DMS53 treated with DMSO at 0.1 percent for 48 hours (cell line): ENCODE measurements at regions not wholly inside any gene's neighbourhood (a gene's known extent, or its start where the extent isn't known, plus 50 kb on each side); places are given as distances from the start of the nearest gene placed in this dataset.

Experiments used
- DNase-seq: peaks from one replicate; lab custom pipeline; 2025; ENCODE audit not compliant: unreplicated experiment; lab: John Stamatoyannopoulos, UW

DNA sequence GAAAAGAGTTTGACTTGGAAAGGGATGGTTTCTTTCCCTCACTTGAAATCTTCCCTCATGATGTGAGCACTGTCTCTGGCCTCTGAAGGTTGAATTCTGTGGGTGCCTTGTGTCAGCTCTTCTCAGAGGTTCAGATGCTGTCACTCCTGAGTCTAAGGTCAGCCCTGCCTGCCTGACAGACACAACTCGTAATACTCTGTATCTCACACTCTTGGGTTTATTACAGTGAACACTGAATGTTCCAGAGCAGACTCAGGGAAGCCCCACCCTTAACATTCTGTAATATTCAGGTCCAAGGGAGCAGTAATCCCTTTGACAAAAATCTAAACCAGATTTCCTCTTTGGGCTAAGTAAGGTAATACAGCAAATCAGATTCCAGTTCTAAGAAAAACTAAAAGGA lies 837.8 kb downstream of the QKI start:
- no peak for DNase-seq

GRCh38 chr6:164247106-164247505 lies 832.6 kb downstream of the QKI start:
- DNase-seq = no peak

GRCh38 chr6:164246082-164246481 lies 831.6 kb downstream of the QKI start:
- DNase-seq = no peak

- no peak for DNase-seq
These were observed 829.4 kb downstream of the QKI start for GRCh38 chr6:164243949-164244348.

- DNase-seq = no peak
These were observed 828.6 kb downstream of the QKI start for GRCh38 chr6:164243012-164243610.

DNA sequence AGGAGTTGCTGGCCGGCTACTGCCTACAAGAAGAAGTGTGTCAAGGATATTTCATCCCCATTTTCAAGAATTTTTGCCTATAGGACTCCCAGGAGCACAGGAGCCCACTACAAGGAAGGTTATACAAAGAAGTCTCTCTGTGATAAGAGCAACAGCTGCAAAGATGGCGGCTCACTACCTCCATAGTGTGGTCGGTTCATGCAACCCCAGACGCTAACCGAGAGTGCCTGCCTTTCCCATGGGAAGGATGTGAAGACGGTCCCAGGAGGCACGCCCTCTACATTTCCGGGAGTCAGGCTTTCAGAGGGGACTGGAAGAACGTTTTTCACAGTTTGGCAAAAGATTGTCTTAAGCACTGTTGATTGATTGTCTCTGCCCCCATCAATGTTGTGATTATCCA lies 816.3 kb downstream of the QKI start:
- no peak for DNase-seq

GRCh38 chr6:164230259-164230658 lies 815.7 kb downstream of the QKI start:
- no peak for DNase-seq

- no peak for DNase-seq
These were observed 815.2 kb downstream of the QKI start for GRCh38 chr6:164229716-164230115.

GRCh38 chr6:164227952-164228522 lies 813.5 kb downstream of the QKI start:
- DNase-seq = no peak

- DNase-seq = no peak
These were observed 802.3 kb downstream of the QKI start for GRCh38 chr6:164216839-164217238.

- DNase-seq = no peak
These were observed 801.9 kb downstream of the QKI start for GRCh38 chr6:164216368-164216767.

GRCh38 chr6:164214066-164214465 lies 799.5 kb downstream of the QKI start:
- no peak for DNase-seq

DNA sequence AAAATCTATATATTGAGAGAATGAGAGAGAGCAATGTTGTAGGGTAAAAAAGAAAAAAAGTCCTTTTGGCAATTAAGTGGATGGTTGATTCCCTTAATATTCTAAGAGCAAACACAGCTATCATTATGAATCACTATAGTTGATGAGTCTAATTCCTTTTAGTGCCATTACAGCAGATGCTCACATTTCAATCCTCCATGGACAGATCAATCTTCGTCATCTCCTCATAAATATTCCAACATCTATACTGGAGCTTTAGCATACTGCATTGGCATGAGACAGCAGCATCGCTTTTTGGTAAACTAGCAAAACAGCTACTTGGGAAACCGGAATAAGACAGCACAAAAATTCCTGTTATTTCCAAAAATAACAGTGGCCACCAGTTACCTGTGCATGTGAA lies 796.7 kb downstream of the QKI start:
- DNase-seq = no peak

DNA sequence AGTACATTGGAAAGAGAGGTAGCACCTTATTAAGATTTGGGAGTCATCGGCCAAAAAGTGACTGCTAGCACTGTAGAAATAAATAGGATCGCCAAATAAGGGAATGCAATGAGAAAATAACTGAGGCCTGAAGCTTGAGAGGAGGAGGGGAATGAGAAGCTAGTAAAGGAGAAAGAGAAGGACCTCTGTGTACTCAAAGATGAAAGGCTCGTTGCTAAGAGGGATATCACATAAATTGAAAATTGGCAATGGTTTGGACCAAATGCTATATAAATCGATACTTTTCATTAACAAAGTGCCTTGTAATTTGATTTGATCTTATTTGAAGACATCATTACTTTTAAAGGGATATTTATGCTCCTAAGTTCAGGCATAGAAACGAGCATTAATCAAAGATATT lies 796.3 kb downstream of the QKI start:
- no peak for DNase-seq

DNA sequence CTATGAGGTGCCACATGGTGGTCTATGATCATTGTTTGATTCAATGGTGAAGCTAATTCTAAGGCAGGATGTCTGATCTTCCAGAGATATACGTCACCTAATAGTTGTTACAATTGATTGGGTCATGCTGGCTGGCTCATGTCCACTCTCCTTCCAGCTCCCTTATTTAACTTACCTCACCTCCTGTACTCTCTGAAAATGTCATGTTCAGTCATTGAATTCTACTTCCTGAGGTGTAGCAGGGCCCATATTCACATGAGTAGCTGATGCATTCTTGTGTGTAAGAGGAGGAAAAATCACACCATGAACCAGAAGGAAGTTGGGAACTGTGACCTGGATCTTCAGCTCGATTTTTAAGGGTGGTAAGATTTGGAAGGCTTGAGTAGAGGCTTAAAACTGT lies 795.8 kb downstream of the QKI start:
- no peak for DNase-seq

GRCh38 chr6:164208371-164208770 lies 793.9 kb downstream of the QKI start:
- DNase-seq = no peak

DNA sequence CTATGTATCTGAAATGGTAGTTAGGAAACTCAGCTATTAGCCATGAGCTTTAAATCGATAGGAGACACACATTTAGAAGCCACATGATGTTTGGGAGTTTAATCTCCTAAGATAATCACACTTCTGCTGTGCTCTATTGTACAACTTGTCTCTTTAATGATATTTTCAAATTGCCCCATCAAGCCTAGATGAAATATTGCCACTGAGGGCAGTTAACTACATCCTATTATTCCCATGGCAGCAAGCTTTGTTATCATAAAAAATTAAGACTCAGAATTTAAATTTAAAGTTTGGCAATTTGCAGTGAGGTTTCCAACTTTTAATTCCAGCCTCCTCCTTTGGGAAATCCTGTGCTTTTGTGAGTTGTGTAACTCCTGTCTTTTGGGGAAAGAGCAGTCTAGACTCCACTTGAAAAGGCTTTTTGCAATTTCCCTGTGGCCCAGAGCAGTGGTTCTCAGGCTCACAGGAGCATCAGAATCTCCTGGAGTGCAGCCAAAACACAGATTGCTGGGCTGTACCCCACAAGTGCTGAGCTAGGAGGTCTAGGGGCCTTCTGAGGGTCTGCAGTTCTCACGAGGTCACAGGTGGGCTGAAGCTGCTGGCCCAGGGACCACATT lies 792.4 kb downstream of the QKI start:
- DNase-seq = no peak

GRCh38 chr6:164200071-164200470 lies 785.6 kb downstream of the QKI start:
- no peak for DNase-seq

- no peak for DNase-seq
These were observed 781.4 kb downstream of the QKI start for GRCh38 chr6:164195942-164196281.

GRCh38 chr6:164195278-164195941 lies 780.9 kb downstream of the QKI start:
- no peak for DNase-seq

DNA sequence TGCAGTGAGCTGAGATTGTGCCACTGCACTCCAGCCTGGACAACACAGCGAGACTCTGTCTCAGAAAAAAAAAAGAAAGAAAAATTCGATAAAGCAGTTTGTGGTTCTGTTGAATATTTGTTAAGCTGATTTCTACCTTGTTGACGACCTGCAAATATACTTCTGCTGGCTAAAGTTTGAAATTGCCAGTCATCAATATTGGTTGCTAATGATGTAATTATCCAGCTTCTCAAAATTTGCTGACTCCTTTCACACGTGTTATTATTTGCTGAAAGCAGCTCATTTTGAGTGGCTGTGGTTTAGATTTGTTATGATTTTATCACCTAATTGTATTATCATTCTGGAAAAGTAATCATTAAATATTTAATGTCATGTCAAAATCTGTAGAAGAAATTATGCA lies 774.3 kb downstream of the QKI start:
- DNase-seq = no peak

DNA sequence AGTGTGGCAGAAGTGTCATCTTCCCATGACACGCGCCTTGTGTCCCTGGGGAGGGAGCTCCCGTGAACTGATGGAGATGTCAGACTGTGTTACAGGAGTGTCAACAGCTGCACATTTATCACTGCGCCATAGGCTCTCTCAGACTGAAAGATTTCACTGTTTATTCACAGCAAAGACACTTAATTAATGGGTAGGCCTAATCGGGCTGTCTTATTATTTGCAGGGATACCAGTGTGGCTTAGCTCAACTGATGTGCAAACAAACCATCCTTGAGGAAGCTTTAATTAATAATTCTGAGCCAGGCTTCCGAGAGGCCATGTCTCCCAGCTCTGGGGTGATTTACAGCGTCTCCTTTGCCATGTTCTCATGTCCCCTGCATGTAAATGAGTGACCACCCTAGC lies 771.0 kb downstream of the QKI start:
- DNase-seq = no peak
